Esophagus squamous epithelium (tissue), 4 donors: ENCODE measurements at regions not wholly inside any gene's neighbourhood (a gene's known extent, or its start where the extent isn't known, plus 50 kb on each side); places are given as distances from the start of the nearest gene placed in this dataset.

ENCODE experiments used
- CTCF ChIP-seq, 6 experiments: fragments of 450-650 bp in 4 of 6; fragments of 200-600 bp in 2 of 6; sonication (generic) in 2 of 6; IDR thresholded peaks; one replicate each; pipeline ENCODE4 v1.5.1; 2016 to 2019; ENCODE audit warnings: antibody characterized with exemption in 6 of 6, mild to moderate bottlenecking in 4 of 6, moderate library complexity in 4 of 6
- POLR2A ChIP-seq, 4 donors: fragments of 450-650 bp; IDR thresholded peaks; one replicate each; pipeline ENCODE4 v1.6.1; 2017; ENCODE audit warnings: antibody characterized with exemption in 4 of 4, mild to moderate bottlenecking in 4 of 4, moderate library complexity in 3 of 4

GRCh38 chr7:12777257-12777656 is 89.8 kb downstream of the ARL4A start:
- TF ChIP-seq CTCF (IDR thresholded peaks at IDR 0.05) (no peak), POLR2A (IDR thresholded peaks at IDR 0.05) (no peak)
